GM18519 (cell line): ENCODE measurements at regions not wholly inside any gene's neighbourhood (a gene's known extent, or its start where the extent isn't known, plus 50 kb on each side); places are given as distances from the start of the nearest gene placed in this dataset.

Experiments used
- ATAC-seq: cut with Tn5 transposase; IDR thresholded peaks from one replicate; pipeline ENCODE4 v1.9.1; 2021; ENCODE audit warnings: mild to moderate bottlenecking, moderate library complexity; ENCODE audit not compliant: unreplicated experiment, low FRiP score

DNA sequence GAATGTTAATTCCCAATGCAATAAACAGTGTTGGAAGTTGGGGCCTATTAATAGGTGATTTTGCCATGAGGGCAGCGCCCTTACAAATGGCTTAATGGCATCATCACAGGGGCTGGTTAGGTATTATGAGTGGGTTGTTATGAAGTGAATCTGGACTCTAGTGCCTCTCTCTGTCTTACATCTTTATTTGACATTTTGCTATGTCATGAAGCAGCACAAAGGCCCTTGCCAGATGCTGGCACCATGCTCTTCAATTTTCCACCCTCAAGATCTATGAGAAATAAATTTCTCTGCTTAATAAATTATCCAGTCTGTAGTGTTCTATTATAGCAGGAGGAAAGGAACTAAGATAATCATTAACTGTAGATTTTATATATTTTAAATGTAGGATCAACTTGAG is 1098.7 kb upstream of the NUDT12 start:
- ATAC-seq = no peak

DNA sequence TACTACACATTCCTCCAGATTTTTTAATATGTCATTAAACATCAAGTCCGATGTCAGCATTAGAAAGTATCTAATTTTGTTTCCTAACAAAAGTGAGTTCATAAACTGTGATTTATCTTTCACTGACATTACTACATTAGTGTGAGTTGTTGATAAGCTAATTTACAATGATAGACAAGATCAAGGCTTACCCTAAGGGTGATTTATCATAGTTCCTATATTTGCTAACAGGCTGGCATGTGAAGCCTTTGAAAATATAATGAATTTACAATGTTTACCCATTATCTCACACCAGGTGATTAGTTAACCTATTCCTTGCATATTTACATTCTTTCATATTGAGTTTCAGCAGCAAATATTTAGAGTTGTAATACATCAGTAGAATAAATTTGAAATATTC is 1096.9 kb upstream of the NUDT12 start:
- no peak for ATAC-seq

DNA sequence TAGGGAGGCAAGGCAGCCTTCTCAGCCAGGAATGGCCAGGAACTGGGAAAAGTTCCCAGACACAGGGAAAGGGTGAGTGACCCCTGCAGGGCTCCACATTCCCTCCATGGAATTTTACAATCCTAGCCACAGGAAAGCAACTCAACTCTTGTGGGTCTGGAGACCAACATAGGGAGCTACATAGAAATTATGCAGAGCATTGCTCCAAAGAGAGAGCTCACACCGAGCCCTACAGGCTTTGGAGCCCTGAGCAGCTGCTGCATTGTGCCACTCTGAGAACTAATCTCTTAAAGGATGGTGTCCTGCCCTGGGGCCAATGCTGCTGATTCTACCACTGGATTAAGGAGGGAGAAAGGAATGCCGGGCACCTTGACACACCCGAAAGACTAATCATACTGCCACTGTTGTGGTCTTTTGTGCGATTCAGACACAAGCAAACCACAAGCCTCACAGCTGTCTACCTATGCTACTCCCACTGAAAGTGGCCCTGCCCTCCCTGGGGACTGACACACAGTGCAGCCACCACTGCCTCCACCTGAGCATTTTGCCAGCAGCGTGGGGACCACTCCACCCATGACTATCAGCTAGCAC is 1089.8 kb upstream of the NUDT12 start:
- no peak for ATAC-seq

DNA sequence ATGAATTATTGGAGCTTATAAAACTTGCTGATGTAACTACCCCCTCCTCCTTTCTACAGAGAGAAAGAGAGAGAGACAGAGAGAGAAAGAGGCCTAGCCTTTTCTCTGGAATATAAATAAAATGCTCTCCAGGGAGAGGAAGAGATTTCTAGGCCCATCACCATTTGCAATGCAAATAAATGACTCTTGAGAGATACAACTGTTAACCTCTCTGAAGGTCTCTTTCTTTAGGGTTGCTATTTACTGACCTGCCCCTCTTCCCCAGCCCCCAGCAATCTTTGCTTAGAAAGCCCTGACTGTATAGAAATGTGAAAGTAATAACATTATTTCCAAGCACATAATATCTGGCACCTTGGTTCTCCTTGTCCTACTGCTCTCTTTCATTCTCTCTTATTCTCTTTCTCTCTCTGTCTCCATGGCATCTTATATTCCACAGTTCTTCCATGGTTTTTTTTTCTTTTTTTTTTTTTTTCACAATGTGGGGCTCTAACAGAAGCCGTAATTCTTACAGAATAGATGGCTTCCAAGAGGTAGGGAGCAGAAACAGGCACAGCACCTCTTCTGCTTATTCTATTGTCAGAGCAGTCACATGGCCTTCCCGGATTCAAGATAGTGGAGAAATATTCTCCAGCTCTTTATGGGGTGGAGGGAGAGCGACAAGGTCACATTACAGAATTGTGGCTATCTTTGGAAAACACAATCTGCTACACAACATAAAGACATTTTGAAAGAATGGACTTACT is 1087.9 kb upstream of the NUDT12 start:
- ATAC-seq = no peak

DNA sequence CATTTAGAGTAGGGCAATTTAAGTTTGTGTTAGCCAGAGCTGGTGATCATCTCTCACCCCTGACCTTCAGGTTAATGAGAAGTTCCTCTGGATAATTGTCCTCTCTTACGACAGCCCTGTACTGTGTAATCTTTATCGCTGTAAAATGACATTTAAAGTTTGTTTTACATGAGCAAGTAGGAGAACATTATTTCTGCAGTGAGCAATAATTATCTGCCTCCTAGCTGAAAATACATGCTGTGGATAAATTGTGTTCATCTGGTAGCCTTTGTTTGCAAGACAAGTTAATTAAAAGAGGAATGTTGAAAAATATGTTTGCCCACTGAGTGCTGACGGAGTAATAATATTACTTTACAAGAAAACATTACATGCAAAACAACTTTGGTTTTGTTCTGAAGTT is 1083.8 kb upstream of the NUDT12 start:
- no peak for ATAC-seq

DNA sequence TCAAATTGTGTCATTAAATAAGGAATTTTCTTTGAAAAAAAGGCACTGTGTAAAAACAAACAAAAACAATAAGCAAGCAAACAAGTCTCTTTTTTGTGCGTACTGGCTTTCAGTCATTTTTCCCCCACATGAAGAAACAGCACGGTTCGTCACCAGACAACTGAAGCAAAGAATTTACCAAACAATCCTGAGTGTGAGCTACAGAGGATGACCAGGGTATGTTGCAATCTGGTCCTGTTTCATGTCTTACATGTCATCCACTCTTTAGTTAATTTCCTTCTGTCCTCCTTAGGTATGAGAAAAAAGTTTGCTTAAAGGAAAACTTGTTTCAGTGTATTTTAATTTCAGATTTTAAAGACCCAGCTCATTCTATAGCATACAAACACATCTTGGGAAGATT is 1080.7 kb upstream of the NUDT12 start:
- ATAC-seq = no peak

DNA sequence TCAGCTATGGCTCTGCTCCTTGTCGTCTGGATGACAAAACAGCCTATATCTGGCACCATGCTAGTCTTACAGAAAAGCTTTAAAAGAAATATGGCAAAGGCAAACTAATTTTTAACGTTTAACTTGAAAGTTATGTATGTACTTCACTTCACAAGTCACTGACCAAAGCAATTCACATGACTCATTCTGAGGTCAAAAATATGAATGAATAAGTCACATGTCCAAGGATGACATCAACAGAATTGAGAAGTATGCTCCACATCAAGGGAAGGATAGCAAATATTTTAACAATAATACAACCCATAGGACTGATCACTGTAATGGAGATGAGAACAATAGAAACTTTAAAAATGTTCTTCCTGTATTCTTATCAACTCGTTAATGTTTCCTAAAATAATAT is 1072.6 kb upstream of the NUDT12 start:
- ATAC-seq = no peak

DNA sequence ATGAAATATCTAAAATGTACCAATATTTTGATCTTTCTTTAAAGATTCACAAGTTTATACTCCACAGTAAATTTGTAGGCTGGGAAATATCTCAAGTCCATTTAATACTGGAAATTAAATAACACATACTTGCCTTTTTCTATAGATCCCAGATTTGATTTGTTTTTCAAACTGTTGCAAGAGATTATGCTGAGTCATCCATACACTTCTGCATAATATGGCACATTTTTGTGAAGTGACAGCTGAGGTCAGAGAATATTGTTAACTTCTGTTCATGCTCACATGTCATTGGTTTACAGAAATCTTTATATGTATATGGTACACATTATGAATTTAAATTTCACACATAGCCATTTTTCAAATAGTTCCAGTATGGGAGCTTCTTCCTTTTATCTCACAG is 1066.3 kb upstream of the NUDT12 start:
- no peak for ATAC-seq

DNA sequence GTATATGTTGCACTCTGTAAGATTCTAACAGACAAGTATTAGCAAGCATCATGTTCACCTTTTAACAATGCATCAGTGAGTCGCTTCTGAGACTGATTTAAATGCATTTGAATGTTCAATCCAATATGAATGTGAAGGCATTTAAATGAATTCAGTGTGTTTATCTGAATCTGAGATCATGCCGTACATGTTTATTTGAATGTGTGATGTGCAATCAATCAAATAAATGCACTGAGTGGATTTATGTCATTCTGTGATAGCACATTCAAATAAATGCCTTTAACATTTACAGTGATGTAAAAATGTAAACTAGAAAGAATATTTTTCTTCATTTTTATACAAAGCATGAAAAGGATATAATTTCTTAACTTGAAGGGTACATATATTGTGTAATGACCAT is 1063.5 kb upstream of the NUDT12 start:
- no peak for ATAC-seq

DNA sequence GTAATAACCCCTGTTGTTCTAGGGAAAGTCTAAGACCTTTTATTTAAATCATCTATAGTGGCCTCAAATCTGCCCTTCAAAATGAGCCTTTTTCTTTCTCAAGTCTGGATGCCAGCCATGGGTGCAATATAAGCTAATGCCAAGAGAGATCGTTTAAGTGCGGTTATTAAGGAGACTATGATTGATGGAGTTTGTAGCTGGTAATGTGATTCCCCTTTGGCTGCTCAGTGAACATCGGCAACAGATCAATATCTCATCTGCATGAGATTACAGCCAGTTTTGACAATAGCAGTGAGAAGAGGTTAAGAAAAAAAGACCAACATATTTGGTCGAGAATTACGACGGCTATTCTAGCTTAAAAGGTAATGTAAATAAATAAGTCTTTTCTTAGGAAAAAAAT is 1049.4 kb upstream of the NUDT12 start:
- no peak for ATAC-seq

DNA sequence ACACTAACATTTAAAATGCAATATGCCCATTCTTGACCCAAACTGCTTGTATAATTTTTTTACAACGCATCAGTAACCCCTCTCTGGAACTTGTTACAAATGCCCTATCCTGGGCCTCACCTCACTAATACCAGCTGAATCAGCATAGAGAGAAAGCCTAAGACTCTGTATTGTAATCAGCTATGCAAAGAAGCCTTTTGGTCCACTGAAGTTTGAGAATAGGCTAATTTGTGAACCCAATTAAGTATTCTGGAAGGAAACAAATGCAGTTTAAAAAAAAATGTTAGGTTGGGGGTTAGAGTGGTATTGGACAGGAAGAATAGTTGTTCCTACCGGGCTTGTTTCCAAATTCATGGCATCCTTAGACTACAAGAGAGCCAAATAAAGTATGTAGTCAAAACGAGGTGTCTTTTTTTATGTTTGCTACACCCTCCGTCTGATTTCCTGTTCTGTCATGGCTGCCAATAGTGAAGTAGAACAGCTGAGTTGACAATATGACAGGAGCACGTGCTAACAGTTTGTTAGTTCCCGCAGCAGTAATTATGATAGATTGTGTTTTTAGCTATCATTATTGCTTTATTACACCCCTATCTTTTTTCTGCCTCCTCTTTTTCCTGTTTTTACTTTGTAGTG is 1048.7 kb upstream of the NUDT12 start:
- no peak for ATAC-seq

DNA sequence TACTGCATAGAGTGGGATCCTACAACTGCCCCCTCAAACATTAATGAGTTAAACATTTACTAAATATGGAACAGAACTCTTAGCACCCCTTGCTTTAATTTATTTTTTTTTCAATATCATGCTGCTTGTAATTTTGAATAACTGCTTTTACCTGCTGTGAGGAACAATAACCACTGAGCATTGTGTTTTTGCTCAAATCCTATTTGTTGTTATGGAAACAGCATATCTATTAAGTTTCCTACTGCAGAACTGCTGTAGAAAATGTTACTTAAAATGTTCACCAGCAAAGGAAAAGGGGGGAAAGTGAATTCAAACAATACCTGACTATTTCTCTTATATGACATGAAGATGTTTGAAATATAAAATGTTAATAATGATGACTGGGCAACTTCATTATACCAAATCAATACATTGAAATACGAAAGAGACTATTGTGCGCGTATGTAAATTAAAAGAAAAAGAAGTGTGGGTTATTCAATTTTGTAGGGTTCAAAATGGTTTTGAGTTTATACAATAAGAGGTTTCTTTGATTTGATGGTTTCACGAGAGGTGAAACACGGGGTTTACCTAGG is 1043.8 kb upstream of the NUDT12 start:
- no peak for ATAC-seq

DNA sequence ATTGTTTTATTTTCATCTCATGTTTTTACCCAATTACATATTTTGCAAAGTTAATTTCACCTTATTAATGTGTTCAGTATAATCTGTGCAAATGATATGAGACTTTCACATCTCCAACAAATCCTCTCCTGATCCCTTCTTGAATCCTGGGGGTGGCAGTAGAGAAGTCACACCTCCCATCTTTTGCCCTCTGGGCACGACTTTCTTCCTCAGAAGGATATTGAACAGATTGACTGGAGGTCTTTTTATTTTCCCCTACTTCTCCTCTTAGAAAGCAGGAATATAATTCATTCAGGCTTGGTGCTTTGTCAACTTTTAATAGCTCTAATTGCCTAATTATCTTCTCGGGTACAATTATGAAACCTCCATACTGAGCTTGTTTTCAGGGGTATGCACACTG is 1037.1 kb upstream of the NUDT12 start:
- no peak for ATAC-seq

DNA sequence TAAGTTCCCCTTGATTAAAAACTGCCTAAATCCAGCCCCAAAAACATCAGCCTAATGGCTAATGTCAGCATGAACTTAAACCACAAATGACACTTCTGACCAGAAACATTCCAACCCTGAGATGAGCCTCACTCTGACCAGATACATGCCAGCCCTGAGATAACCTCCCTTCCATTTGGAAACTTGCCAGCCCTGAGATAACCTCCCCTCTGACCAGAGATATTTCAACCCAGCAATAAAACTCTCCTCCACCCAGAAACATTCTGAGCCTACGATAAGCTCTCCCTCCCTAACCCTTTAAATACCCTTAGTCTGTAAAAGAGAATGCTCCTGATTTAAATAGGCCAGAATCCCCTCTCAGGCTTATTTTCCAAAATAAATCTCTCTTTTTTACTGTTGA is 1035.7 kb upstream of the NUDT12 start:
- no peak for ATAC-seq

DNA sequence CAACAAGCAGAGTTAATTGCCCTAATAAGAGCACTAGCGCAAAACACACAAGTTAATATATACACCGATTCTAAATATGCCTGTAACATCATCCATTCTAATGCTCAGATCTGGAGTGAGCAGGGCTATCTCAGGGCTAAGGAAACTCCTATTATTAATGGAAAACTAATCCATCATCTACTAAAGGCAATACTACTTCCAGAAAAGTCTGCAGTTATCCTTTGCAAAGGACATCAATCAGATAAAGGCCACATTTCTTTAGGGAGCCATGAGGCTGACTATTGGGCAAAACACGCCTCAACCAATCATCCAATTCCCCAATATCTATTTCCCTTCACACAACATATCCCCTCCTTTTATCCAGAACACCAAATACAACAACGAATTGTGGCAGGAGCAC is 1032.3 kb upstream of the NUDT12 start:
- no peak for ATAC-seq

DNA sequence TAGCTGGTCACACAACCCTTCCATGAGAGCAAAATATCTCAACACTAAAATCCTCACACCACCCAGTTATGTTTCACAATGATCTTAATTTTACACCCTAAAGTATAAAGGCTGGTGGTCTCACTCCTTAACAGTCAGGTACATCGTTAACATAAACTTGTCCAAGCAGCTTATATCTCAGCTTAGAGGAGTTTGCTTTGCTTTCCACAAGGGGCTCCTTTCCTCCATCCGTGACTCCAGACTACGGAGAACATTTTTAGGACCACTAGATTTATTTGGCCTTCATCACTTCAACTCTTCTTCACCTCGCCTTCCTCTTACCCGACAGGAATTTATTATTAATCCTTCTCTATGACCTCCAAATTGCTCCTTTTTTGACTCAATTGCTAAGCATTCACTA is 1014.1 kb upstream of the NUDT12 start:
- ATAC-seq = no peak

DNA sequence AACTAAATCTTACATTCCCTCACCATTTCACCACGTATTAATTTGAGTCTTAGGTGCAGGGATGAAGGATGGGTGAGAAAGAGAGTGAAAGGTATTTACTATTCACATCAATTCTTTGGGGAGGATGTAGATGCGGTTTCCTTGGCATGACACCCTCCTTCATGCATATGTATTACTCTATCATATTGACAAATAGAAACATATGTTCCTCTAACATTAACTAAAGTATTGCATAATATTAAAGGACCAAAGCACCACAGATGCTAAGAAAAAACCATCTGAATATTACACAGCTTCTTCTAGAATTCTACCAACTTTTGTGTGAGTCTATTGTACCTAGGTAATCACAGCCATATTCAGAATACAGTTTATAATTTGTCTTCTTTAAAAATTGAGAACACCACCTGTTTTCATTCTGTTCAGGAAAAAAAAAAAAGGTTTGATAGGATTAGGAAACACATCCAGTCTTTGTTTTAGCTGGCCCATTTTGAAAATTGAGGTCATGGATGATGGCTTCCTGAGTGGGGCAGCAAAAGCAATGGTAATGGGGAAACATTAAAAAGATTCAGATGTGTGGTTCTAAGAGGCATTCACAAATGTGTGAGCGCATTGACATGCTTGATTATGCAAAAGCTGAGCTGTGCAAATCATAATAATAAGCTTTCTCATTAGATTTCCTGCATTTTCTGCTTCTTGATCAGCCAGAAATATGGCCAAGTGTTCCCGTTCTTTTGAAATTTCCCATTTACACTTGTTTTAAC is 1011.5 kb upstream of the NUDT12 start:
- no peak for ATAC-seq

DNA sequence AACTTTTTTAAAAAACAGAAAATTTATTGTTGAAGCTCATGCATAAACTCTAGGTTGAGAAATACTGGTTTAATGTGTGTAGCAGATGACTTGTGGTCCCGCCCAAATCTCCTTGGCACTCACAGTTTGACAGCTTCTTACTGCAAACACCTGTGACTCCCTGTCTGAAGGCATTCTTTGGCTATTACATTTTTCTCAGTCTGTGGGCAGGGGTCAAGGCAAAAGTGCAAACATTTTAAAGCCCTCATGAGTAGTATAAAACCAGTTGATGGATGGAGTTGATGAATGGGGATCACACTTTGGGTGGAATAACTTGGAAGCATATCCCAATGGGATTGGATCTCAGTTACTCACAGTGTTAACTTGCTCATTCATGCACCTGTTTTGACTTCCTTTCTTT is 1007.0 kb upstream of the NUDT12 start:
- ATAC-seq = no peak

DNA sequence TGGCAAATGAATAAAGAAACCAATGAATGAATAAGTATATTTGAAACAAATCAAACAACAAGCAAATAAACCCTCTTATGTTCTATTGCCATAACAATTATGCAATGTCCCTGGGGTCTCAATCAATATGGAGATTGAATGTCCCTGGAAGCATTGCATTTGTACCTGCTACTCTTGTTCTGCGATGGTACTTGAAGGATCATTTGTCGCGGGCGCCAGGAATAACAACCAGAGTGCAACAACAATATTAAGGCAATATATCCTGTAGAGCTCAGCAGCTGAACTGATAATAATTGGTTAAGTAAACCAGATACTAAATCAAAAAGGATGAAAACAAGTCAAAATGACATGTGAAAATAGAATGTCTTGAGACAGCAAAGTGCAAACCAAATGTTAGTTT is 1001.9 kb upstream of the NUDT12 start:
- ATAC-seq = no peak

DNA sequence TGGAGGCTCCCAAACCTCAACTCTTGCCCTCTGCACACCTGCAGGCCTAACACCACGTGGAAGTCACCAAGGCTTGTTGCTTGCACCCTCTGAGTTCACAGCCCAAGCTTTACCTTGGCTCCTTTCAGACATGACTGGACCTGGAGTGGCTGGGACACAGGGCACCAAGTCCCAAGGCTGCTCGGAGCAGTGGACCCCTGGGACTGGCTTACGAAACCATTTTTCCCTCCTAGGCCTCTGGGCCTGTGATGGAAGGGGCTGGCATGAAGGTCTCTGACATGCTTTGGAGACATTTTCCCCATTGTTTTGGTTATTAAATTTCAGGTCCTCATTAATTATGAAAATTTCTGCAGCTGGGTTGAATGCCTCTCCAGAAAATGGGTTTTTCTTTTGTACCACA is 994.4 kb upstream of the NUDT12 start:
- no peak for ATAC-seq

DNA sequence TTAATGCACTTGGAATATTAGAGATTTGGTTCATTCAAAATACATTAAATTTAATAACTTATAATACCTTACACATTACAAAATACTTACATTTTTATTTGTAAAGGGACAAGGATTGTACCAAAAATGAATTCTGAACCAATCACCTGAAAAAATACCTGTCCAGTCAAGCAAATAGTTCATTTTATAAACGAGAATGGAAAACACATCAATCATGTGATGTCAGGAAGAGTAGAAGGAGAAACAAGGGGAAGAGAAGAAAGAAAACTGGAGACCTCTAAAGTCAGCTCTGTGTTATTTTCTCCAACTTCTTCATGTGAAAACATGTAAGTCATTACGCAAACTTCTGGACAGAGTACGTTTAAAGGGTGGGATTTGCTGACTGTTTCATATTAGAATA is 989.0 kb upstream of the NUDT12 start:
- no peak for ATAC-seq
